Stimulated activated CD4-positive, alpha-beta T cell treated with anti-CD3 and anti-CD28 coated beads, TNF-alpha, amount 100 ng/mL, for 1 hour (primary cell): ENCODE measurements at regions not wholly inside any gene's neighbourhood (a gene's known extent, or its start where the extent isn't known, plus 50 kb on each side); places are given as distances from the start of the nearest gene placed in this dataset.

Source experiments
- DNase-seq, 3 donors: peaks; one replicate each; pipeline ENCODE4 v3.0.0-alpha.2; 2020; ENCODE audit warnings: low read depth in 3 of 3, low spot score in 1 of 3

DNA sequence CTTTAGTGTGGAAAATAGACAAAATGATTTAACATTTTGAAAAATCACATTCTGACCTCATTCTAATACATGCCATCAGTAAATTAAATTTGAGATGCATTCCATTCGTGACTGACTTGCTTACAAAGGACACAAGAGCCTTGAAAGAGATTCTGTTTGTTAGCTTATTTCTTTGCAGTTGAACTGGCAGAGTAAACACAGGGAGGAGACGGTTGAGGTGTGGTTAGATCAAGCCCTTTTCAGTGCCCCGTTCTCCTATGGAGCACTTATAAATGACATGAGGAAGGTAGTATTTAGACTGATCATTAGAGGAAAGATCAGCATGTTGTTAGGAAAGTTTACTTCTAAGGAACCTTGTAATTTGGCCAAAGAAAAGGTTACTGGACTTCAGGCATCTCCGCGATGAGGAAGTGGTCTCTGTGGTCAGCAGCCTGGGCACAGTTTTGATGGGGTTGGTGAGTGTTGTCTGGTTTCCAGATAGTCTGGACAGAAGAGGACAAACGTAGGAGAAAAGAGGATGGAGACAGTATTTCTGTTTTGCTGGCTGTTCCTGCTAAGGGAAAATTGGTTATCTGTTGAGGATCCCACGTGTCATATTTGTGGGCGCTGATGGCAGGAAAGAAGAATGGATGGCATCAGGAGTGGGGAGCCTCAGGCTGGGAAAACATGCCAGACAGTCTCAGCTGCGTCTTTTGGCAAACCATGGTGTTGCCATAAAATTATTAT, 328.9 kb upstream of the TBL1XR1 start:
- DNase-seq, result no peak

GRCh38 chr3:177527182-177527581, 329.9 kb upstream of the TBL1XR1 start:
- no peak for DNase-seq

GRCh38 chr3:177528306-177529070, 331.2 kb upstream of the TBL1XR1 start:
- DNase-seq, result no peak

GRCh38 chr3:177529071-177529550, 331.8 kb upstream of the TBL1XR1 start:
- no peak for DNase-seq

- no peak for DNase-seq
These were observed 332.5 kb upstream of the TBL1XR1 start for GRCh38 chr3:177529716-177530335.

GRCh38 chr3:177530908-177531307, 333.6 kb upstream of the TBL1XR1 start:
- no peak for DNase-seq

DNA sequence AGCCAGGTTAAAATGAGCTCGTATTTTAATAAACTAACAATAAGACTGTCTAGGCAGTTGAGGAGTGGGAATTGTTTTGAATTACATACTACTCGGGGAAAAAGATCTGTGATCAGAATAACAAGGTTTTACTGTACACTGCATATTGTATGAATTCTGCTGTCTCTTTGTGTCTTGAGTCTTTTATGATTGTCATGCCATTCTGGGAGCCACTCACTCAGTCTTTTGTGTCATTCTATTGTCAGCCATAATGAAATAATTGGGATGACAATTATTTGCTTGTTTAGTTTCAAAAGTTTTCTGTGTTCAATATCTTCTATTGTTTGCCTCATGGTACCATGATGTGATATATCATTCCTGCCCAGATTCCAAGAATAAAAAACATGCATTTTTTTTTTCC, 339.6 kb upstream of the TBL1XR1 start:
- DNase-seq, result no peak

DNA sequence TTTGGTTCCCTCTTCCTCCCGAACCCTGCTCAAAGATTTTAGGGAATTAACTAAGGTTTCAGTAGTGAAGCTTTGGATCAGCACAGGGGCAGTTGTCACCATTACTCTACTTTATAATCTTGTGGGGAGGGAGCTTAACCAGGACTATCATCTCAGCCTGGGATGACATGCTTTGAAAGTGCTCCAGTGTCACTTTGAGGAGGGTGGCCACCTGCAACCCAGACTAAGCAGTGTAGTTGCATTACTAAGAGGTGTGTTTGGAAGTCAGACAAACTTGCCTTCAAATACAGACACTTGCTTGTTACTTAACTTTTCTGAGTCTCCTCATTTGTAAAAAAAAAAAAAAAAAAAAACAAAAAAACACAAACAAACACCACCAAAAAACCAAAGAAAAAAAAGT, 340.3 kb upstream of the TBL1XR1 start:
- DNase-seq, result no peak

- no peak for DNase-seq
These were observed 340.9 kb upstream of the TBL1XR1 start for GRCh38 chr3:177538048-177538749.

DNA sequence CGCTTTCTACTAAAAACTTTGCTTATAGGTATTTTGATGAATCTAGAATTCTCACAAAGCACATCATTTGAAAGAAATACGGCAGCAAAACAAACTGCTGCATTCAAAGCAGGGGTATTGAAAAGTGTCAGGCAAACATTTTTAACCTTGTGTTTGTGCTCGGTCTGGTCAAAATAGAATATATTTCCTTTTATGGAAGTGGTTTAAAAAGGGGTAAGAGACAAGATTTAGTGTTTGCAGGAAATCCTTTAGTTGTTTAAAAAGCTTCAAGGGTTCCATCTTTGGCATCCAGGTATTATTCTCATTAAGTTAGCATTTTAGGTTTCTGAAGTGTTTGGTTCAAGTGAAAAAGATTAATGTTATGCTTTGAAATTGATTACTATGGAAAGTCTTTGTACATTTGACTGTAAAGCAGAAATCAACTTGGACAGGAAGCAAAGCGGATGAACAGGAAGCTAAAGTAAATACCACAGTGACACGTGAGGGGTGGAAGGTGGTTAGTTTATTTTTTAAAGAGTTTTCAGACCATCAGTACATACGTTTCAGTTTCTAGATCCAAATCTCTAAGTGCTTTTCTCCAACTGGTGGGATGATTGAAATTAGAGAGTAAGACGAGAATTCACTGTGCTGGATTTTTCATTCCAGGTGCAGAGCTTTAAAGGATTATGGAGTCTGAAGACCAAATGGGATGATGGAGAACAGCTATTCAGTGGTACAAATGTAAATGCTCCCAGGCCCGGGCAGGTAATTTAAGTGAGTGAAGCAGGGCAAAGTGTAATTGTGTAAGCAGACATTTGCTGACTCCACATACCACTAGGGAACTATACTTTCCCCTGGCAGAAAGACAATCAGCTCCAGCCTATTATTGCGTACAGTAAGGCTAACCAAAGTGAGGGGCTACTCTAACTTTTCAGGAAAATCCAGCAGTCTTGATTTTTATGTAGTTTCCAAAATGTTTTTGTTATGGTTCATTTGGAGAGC, 341.8 kb upstream of the TBL1XR1 start:
- no peak for DNase-seq

GRCh38 chr3:177541541-177541940, 344.3 kb upstream of the TBL1XR1 start:
- no peak for DNase-seq

- no peak for DNase-seq
These were observed 348.7 kb upstream of the TBL1XR1 start for GRCh38 chr3:177545964-177546363.

GRCh38 chr3:177547711-177548350, 350.5 kb upstream of the TBL1XR1 start:
- no peak for DNase-seq

GRCh38 chr3:177550667-177551066, 353.4 kb upstream of the TBL1XR1 start:
- no peak for DNase-seq

DNA sequence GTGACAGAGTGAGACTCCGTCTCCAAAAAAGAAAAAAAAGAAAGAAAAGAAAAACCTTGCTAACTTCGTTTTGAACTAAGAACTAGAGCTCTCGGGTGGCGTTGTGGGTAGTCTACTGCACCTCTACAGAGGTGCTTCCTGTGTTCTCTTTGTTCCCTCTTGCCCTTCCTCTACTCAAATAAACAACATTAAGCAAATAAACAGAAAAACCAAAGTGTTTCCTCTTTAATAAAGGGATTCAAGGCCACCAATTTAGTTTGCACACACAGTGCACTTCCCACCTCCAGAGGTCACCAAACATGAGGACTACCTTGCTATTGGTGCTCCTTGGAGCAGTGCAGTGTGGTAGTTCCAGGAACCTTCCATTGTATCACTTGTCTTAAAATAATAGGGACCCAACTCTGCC, 354.2 kb upstream of the TBL1XR1 start:
- DNase-seq, result no peak

DNA sequence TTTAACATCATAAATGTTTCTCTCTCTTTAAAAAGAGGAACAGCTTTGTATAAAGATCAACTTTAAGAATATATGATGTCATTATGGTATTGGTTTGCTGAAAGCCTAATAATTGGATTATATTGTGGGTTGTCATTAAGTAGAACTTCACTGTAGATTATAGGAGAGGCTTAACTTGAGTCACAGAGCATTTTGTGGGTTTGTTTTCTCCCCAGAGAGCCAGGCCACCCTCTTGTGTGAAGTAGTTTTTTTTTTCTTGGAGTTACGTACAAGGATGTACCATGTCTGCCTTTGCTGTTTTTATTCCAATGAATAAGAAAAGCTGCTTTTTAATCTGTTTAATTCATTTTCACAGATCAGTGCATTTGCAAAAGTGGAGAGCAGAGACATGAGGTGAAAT, 354.8 kb upstream of the TBL1XR1 start:
- no peak for DNase-seq

DNA sequence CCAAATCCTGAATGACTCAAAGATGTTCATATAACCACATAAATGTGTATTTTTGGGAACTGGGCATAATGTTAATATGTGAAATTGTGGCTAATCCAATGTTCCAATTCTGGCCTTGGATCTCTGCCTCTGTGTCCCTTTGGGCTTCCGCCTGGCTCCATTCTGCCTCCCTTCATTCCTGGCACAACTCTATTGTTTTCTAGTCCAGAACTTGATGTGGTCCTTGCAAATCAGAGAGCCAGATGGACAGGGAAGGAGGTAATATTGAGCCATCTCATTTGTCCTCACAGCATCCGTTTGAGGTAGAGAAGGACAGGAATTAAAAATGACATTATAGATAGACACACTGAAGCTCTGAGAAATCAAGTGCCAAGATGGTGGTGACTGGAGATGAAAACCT, 355.7 kb upstream of the TBL1XR1 start:
- DNase-seq, result no peak

DNA sequence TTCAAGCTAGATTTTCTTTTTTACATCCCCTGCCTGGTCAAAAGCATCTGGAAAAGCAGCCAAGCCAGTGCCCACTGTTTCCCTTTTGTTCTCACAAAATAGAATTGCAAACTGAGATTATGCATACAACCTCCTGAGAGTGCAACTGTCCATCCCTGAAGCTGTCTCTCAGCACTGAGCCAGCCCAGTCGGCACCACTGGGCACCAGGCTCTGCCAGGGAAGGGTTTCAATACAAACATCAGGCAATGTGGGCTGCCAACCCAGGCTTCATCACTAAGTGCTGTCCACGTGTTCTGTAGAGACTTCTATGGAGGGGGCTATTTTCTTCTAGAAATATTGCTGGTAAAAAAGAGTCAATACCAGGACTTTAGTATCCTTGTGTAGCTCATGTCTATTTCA, 356.3 kb upstream of the TBL1XR1 start:
- no peak for DNase-seq

DNA sequence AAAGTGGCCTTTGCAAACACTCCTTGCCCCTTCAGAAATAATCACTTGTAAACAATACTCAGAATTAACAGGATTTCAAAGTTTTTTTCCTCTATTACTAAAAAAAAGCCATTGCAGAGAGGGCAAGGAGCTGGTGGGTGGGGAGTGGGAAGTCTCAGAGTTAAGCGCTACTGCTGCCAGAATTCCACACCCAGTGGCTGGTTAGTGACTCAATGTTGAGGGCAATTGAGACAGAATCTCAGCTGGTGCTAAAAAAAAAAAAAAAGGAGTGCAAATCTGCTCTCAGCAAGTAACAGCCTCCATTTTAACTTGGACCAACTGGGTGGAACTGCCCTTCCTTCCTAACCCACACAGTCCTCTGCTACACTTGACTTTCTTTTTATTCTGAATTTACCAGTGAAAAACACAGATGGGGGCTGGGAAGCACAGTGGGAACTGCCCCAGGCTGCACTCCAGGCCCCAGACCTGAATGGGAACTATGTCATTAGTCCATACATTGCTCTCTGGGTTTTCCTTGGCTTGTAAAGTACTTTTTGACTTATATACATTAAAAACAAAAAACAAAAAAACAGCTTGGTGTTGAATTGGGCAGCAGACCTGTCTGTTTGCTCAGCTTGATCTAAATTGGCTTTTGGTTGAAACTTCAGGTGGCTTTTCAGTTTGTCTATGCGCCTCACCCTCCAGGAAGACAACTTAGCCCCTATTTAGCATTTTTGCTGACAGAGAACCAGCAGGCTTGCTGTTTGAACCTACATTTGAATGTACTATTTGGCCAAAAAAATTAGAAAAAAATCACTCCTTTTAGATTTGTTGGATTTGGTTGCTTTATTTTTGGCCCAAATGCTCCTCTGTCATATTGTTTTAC, 357.8 kb upstream of the TBL1XR1 start:
- no peak for DNase-seq
